ENCODE measurements at regions not wholly inside any gene's neighbourhood (a gene's known extent, or its start where the extent isn't known, plus 50 kb on each side); places are given as distances from the start of the nearest gene placed in this dataset.
"Not testable (repeated sequence)": the region's sequence is repeated elsewhere in the genome, so short reads cannot be mapped to it uniquely, and the experiment has no call there.

DNA sequence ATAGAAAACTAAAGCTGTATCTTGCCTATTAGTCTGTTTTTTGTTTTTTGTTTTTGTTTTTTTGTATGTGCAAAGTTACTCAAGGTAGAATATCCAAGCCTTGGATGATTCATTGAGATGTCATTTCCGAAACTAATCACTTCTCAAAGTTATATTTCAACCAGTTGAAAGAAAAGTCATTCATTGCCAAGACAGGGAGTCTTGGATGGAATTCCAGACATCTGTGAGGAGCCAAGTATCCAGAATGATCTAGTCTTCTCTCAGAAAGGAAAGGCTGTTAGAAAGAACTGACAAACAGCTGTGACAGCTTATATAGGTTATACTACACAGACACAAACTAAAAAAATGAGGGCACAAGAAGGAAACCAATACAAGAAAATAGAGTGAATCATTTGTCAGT lies 141.1 kb upstream of the NDST3 start:
- no peak for DNase-seq (ENCODE audit: low spot score)

DNA sequence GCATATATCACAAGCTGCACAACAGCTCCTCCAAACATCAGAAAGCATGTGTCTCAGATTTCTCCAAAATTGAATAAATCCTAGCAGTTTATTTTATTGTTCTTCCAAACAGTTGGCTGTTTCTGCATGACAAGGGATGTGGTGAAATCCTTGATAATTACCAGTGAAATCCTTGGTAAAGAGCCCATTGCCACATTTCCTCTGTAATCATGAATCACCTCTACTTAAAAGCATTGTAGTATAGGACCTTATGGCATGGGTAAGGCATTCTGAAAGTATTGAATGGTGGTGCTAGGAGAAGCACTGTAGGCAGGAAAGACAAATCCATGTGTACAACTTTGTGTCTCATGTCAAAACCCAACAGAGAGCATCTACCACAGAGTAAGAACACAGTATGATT lies 135.8 kb upstream of the NDST3 start:
- ATAC-seq (no peak), DNase-seq (ENCODE audit: low spot score) (no peak)

More for the DNA sequence above, 141.1 kb upstream of the NDST3 start:
- no peak for ATAC-seq

DNA sequence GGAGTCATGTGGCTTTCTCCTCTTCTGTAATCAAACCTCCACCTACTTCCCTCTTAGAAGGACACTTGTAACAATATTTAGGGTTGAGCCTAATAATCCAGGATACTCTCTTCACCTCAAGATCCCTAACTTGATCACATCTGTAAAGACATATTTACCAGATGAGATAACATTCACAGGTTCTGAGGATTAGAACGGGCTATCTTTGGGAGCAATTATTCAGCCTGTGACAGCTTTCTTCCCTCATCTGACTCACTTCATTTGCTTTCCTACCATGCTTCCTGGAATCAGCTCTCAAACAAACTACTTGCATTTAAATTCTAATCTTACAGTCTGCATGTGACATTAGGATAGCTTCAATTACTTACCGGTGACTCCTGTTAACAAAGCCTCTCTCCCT lies 133.5 kb upstream of the NDST3 start:
- no peak for DNase-seq (ENCODE audit: low spot score)
- no peak for ATAC-seq

DNA sequence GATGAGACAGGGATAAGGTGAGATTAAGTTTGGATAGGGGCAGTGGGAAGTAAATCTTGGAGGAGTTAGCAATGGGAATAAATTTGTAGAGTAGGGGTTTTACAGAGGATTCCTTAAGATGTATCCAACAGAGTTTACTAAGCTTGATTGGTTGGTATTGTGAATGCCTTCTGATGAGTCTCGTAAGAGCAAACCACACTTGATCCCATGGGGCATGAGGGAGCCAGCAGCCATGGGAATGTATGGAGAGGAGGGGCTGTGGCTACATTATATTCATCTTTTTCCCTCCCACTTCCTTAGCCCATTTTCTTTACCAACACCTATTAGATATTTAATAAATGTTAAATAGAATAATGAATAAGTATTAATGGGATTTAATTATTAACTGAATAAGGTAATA lies 126.6 kb upstream of the NDST3 start:
- no peak for DNase-seq (ENCODE audit: low spot score)
- ATAC-seq, result no peak

DNA sequence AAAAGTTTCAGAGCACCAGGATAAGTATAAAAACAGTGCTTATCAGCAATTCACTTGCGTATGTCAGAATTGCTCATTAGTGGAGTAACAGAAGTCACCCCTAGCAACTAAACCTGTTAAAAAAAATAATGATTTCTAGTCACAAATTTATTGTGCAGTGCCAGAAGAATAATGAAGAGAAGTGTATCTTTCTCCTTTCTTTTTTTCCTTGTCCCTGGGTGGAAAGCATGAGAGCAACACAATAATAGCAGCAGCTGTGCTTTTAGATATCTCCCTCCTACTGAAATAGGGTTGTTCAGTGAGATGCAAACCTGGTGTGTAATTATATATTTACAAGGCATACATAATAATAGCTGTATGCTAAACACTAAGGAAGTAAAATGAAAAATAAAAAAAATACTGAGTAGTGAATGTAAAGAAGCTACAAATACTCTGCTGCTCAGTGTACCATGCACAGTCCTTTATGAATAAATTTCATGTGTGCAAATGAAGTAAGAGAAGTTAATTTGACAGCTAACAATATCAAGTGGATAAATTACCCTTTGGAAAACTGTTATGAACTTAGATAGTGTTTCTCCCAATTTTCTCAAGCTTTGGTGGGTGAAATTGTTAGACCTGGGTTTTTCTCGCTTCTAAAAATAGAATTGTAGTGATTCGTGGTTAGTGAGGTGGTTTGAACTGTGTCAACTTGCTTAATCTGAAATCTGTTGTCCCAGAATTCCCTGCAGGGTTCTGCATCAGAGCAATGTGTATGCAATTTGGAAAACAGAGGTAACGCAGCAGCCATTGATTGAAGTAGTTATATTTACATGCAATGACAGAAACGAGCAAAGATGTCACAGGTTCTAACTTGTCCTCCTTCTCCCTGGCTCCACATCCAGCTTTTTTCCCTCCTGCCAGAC lies 125.7 kb upstream of the NDST3 start:
- DNase-seq (ENCODE audit: low spot score) (no peak), ATAC-seq (no peak)

DNA sequence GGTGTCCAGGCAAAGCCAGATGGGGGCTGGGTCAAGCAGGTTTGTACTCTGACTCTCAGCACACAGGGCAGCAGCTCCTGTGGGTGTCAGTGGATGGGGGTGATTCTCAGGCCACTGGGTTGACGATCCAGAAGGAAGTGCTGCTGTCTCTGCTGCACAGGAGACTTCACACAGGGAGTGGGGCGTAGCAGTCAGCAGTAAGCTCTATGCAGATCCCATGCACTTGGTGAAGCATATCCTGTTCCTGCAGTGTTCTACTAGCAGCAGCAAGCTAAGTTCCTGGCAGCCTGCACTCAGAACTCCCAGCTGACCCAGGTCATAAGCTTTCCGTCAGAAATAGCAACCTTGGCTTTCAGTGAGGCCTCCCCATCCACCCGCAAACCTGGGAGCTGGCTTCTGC lies 117.6 kb upstream of the NDST3 start:
- ATAC-seq (no peak), DNase-seq (ENCODE audit: low spot score) (no peak)

DNA sequence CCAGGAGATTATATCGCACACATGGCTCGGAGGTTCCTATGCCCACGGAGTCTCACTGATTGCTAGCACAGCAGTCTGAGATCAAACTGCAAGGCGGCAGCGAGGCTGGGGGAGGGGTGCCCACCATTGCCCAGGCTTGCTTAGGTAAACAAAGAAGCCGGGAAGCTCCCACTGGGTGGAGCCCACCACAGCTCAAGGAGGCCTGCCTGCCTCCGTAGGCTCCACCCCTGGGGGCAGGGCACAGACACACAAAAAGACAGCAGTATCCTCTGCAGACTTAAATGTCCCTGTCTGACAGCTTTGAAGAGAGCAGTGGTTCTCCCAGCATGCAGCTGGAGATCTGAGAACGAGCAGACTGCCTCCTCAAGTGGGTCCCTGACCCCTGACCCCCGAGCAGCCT lies 112.0 kb upstream of the NDST3 start:
- not testable (repeated sequence) for ATAC-seq; DNase-seq (ENCODE audit: low spot score)

DNA sequence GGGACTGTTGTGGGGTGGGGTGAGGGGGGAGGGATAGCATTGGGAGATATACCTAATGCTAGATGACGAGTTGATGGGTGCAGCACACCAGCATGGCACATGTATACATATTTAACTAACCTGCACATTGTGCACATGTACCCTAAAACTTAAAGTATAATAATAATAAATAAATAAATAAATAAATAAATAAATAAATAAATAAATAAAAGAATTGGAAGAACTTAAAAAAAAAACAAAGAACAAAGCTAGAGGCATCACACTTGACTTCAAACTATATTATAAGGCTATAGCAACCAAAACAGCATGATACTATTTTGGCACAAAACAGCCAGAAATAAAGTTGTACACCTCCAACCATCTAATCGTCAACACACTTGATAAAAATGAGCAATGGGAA lies 106.5 kb upstream of the NDST3 start:
- DNase-seq (ENCODE audit: low spot score); ATAC-seq: not testable (repeated sequence)

DNA sequence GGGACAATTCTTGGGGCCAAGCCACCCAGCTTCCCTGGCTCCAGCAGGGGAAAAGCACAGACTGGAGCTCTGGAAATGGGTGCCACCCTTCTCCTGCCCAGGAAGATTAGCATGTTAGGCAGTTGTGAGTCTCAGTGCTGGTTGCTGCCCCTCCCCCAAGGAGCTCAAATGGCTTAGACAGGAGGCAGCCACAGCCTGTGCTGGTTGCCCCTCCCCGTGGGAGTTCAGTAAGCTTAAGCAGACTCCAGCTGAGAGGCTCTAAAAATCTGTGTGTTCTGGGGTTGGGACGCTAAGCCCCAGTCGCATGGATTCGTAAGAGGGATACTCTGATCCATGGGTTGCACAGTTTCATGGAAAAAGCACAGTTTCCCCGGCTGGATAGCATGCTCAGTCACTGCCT lies 92.7 kb upstream of the NDST3 start:
- DNase-seq (ENCODE audit: low spot score) (no peak), ATAC-seq (no peak)

DNA sequence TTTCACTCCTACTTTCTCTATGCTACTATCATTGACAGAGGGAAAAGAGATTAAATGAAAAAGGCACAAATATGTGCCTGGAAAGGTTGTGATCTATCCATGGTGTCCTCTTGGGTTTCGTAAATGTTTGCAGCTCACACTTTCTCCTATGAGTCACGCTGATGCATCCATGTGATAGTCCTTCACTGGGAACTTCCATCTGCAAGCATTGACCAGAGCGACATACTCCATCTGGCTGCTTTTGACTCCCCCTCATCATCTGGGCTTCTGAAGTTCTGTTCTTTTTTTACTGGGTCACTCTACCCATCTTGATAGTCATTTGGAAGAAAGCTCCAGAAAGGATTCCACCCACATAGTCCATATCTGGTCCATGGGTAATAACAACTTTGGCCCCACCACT lies 84.7 kb upstream of the NDST3 start:
- DNase-seq (ENCODE audit: low spot score) (no peak), ATAC-seq (no peak)

DNA sequence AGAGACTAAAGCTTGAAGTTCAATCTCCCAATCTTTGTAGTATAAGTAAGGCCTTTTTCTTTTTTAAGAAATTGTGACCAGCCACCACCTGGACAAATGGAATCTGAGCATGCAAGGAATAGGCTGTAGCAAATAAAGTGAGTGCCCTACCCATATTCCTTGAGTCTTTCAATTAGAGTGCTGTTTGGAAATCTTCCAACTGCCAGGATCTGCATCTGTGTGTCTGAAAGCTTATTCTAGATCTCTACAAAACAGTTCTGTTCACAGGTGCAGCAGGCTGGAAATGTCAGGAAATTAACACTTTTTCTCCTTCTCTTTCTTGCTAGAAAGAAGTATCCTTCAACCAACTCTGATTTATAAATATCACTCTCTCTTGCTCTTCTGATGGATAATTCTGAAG lies 76.7 kb upstream of the NDST3 start:
- ATAC-seq (no peak), DNase-seq (ENCODE audit: low spot score) (no peak)

DNA sequence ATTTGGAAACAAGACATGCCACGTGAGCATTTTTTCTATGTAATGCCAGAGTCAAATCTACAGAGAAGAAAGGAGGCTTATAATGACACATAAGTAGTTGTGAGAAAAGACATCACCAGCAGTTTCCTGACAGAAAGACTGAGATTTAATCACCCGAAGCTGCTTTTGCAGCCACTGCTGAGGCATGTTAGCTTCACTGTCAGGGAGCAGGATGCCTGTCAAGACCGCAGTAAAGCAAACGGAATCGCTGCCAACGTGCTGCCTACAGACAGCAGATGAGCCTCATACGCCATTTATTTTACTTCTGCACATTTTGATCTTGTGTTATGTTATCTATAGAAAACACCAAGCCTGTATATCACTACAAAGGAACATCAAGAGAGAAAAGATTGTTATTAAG lies 68.7 kb upstream of the NDST3 start:
- ATAC-seq (no peak), DNase-seq (ENCODE audit: low spot score) (no peak)

DNA sequence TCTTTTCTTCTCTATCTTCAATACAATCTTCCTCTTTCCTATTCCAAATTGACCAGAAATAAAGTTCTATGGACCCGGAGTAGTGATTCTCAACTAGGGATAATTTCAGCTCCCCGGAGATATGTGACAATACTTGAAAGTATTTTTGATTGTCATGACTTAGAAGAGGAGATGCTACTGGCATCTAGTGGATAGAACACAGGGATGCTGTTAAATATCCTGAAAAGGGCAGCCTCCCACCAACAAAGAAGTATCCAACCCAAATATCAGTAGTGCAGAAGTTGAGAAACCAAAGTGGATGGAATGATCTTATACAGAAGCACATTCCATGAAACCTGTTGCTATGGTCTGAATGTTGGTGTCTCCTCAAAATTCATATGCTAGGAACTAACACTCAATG lies 65.7 kb upstream of the NDST3 start:
- DNase-seq (ENCODE audit: low spot score), result no peak
- ATAC-seq, result no peak

DNA sequence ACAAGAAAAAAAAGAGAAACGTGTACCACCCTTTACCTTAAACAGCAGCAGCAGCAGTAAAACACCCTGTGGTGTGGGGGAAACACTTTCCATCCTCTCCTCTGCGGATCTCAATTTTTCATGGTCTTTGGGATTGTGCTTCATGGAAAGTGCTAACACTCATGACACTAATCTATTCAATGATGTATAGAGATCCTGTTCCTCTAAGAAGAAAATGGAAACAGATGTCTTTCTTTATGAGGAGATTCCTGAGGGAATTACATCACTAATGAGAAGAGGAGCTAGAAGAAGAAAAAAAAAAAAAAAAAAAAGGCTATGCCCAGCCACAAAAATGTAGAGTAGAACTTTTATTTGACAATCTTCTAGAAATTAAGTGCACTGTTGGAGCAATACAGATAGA lies 62.9 kb upstream of the NDST3 start:
- DNase-seq (ENCODE audit: low spot score) (no peak), ATAC-seq (no peak)

DNA sequence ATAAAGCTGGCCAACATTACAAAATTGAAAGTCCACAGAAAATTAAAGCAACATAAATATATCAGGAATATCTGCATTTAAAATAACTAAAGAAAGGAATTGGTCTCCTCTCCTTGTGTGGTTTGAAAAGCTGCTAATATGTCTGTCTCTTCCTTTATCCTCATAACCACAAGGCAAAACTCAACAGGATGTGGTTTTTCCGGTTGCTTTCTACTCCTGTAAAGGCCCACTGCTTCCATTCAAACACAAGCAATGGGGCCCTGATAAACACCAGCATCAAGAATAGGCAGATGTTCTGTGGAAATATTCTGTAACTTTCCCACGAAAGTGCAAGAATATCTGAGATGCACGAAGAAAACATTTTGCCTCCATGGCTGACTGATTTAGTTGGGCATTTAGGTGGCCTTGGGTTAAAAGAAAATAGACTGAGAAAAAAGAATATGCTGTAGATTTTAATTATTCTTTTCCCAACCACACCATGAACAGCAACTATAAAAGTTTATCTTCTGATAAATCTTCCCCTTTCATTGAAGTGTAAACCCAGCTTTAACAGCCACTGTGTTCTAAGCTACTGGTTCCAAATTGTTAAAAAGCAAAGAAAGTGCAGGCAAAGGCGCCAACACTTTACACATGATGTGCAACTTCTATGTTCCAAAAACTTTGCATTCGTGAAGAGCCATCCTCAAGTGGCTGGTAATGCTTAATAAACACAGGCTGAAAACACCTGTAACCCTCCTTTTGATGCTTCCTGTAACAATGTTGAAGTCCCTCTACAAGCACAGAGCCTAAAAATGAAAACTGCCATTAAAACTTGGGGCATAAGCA lies 50.5 kb upstream of the NDST3 start:
- ATAC-seq, result no peak
- DNase-seq (ENCODE audit: low spot score), result no peak

DNA sequence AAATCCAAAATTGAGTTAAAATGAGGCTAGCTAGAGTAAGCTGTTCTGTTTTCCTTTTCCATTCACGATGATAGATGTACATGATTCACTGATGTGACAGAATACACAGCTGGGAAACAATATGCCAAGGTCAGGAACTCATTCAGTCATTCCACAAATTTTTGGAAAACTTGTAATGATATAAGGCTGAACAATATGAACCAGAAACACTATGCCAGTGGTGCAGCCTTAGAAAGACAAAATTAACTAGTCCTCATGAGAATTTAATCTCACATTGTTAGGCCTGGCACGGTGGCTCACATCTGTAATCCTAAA lies 50.0 kb upstream of the NDST3 start:
- no peak for DNase-seq (ENCODE audit: low spot score)
- no peak for ATAC-seq
